Calu3 (cell line): ENCODE measurements at regions not wholly inside any gene's neighbourhood (a gene's known extent, or its start where the extent isn't known, plus 50 kb on each side); places are given as distances from the start of the nearest gene placed in this dataset.
"Not testable (repeated sequence)": the region's sequence is repeated elsewhere in the genome, so short reads cannot be mapped to it uniquely, and the experiment has no call there.

Experiments
- BruUV-seq: library from RNA; stranded (reverse); fragments of 400-500 nt; replicated peaks from 2 replicates; lab custom pipeline; 2021; lab: Mats Ljungman, UMichigan
- CTCF ChIA-PET: fragments of 300-600 bp; sonication (Branson Sonifier 250); formaldehyde crosslinking; loops from one replicate; lab custom pipeline; 2022; ENCODE audit warnings: antibody characterized with exemption; lab: Charles Lee
- DNase-seq: peaks from one replicate; pipeline ENCODE4 v3.0.0; 2022
- H3K27ac Mint-ChIP-seq: one replicate; pipeline ENCODE4 v1.8.0; 2022; ENCODE audit warnings: mixed read lengths; ENCODE audit not compliant: unreplicated experiment
- H3K27me3 Mint-ChIP-seq: one replicate; pipeline ENCODE4 v1.8.0; 2022; ENCODE audit warnings: mixed read lengths; ENCODE audit not compliant: unreplicated experiment
- H3K36me3 Mint-ChIP-seq: one replicate; pipeline ENCODE4 v1.8.0; 2022; ENCODE audit warnings: mild to moderate bottlenecking, moderate library complexity, mixed read lengths; ENCODE audit not compliant: insufficient read depth, unreplicated experiment
- H3K4me1 Mint-ChIP-seq: one replicate; pipeline ENCODE4 v1.8.0; 2022; ENCODE audit warnings: mild to moderate bottlenecking, low read depth, mixed read lengths; ENCODE audit not compliant: unreplicated experiment
- H3K4me3 Mint-ChIP-seq: one replicate; pipeline ENCODE4 v1.8.0; 2022; ENCODE audit warnings: mild to moderate bottlenecking, low read depth, moderate library complexity, mixed read lengths; ENCODE audit not compliant: unreplicated experiment
- H3K9me3 Mint-ChIP-seq: one replicate; pipeline ENCODE4 v1.8.0; 2022; ENCODE audit warnings: low read depth, mixed read lengths; ENCODE audit not compliant: unreplicated experiment
- intact Hi-C: fragments of 100-400 bp; cut with micrococcal nuclease; formaldehyde crosslinking; loops from one replicate; pipeline ENCODE4 v1.10.0; 2022; ENCODE audit not compliant: unreplicated experiment
- TF ChIP-seq, protein P1 (sequence below): fragments of 200-600 bp; IDR thresholded peaks from one replicate; pipeline ENCODE4 v1.8.0; 2022; ENCODE audit warnings: antibody characterized with exemption; ENCODE audit not compliant: unreplicated experiment

DNA sequence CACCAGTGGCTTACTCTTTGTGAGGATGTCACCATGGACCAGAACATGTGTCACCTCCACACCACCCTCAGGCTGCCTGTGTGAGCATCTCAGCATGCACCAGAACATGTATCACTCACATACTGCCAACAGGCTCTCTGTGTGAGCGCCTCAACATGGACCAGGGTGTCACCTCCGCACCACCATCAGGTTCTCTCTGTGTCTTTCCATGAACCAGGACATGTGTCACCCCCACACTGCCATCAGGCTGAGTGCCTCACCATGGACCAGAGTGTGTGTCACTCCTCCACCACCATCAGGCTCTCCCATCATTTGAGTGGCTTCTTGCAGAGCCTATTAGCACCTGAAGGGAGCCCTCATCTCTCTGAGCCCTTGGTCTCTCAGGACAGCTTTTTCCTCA lies 125.2 kb downstream of the ZNF648 start:
- intact Hi-C loops: loop anchor here (2.0 to 10.0 kb wide), 2 partner anchors 119 to 745 kb away; no protein-coding TSS in a partner anchor

DNA sequence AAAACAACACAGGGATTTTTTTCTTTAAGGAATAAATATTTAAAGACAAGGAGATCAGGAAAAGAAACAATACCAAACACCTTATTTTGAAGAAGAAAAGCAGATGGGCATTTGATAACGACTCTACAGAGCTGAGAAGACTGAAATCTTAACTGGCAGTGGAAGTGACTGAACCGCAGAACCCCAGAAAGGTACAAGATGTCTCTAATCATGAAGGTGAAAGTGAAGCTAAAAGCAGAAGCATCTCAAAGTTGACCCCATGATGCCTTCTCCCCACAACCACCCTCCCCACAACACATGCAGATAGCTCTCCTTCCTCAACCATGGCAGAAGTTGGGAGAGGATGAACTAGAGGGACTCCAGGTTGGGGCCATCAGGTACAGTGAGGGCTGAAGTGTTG lies 129.6 kb downstream of the ZNF648 start:
- H3K9me3 Mint-ChIP-seq: no peaks in the 10 kb centered on the region
- H3K27me3 Mint-ChIP-seq: no peaks in the 10 kb centered on the region
- H3K27ac Mint-ChIP-seq: no peak overlapping the region
- intact Hi-C loops: loop anchor here (10.0 kb wide), 1 partner anchor 123 kb away; no protein-coding TSS in a partner anchor
- no peak overlapping the region for H3K4me3 Mint-ChIP-seq
- CTCF ChIA-PET: no interaction called here
- no peaks in the 10 kb centered on the region for H3K36me3 Mint-ChIP-seq
- BruUV-seq: no TSS peak
- H3K4me1 Mint-ChIP-seq: no peaks in the 10 kb centered on the region
- TF ChIP-seq, protein P1, sequence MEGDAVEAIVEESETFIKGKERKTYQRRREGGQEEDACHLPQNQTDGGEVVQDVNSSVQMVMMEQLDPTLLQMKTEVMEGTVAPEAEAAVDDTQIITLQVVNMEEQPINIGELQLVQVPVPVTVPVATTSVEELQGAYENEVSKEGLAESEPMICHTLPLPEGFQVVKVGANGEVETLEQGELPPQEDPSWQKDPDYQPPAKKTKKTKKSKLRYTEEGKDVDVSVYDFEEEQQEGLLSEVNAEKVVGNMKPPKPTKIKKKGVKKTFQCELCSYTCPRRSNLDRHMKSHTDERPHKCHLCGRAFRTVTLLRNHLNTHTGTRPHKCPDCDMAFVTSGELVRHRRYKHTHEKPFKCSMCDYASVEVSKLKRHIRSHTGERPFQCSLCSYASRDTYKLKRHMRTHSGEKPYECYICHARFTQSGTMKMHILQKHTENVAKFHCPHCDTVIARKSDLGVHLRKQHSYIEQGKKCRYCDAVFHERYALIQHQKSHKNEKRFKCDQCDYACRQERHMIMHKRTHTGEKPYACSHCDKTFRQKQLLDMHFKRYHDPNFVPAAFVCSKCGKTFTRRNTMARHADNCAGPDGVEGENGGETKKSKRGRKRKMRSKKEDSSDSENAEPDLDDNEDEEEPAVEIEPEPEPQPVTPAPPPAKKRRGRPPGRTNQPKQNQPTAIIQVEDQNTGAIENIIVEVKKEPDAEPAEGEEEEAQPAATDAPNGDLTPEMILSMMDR: no peak
- no peak for DNase-seq

More for the DNA sequence above, 125.2 kb downstream of the ZNF648 start:
- Mint-ChIP-seq H3K27ac (no peak overlapping the region), H3K4me3 (no peak overlapping the region), H3K27me3 (no peaks in the 10 kb centered on the region), H3K9me3 (no peaks in the 10 kb centered on the region), H3K36me3 (no peaks in the 10 kb centered on the region), H3K4me1 (no peaks in the 10 kb centered on the region)
- CTCF ChIA-PET: interaction anchor here (0.8 to 1.7 kb wide), 8 partner anchors 9 to 746 kb away, joined by 3 to 24 read pairs (median 6); no protein-coding TSS in a partner anchor
- no TSS peak for BruUV-seq
- TF ChIP-seq, protein P1: no peak
- no peak for DNase-seq

DNA sequence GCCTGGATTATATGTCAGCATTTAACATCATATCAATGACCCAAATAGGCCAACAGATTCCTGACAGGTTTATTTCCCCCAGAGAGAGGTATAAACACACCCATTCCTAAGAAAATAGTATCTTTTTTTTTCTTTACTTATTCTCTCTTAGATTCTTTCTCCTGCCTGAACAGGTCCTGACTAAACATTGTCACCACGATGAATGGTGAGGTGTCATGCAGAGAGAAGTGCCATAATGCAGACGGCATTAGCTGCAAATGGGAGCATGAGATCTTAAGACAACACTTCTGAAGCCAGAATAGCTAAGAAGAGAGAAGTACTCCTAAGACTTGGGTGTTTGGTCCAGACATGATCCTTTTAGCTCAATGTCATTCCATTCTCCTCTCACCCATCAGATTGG lies 131.3 kb downstream of the ZNF648 start:
- Mint-ChIP-seq H3K36me3 (no peaks in the 10 kb centered on the region), H3K27me3 (peaks cover 9% of the 10 kb centered on the region), H3K4me1 (no peaks in the 10 kb centered on the region), H3K4me3 (no peak overlapping the region), H3K9me3 (peaks cover 6% of the 10 kb centered on the region), H3K27ac (no peak overlapping the region)
- BruUV-seq: no TSS peak
- CTCF ChIA-PET: no interaction called here
- DNase-seq: no peak
- intact Hi-C loops: loop anchor here (10.0 kb wide), 1 partner anchor 125 kb away; no protein-coding TSS in a partner anchor
- TF ChIP-seq, protein P1: no peak

DNA sequence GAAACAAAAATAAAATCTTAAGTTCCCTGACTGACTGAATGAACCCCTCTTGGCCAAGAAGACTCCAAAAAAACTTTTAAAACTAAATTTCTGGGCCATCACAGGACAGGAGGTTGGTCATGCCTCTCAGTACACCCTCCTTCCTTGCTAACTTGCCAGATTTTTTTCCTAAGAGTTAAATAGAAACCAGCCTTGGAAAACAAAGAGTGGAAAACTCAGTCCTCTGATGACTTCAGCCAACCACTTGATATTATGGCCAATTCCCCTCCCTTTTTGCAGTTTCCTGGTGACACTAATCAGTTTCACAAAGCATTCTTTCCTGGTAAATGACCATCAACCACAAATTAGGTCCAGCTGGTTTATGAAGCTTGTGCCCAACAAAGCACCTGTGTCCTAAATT lies 134.8 kb downstream of the ZNF648 start:
- TF ChIP-seq, protein P1: no peak
- DNase-seq: no peak
- Mint-ChIP-seq H3K27ac (no peak overlapping the region), H3K9me3 (peaks cover 11% of the 10 kb centered on the region), H3K36me3 (no peaks in the 10 kb centered on the region), H3K27me3 (peaks cover 14% of the 10 kb centered on the region), H3K4me1 (no peaks in the 10 kb centered on the region), H3K4me3 (no peak overlapping the region)
- CTCF ChIA-PET: interaction anchor here (1.9 kb wide), 1 partner anchor 10 kb away, joined by 7 read pairs; no protein-coding TSS in a partner anchor
- no TSS peak for BruUV-seq
- intact Hi-C loops: no loop called here

DNA sequence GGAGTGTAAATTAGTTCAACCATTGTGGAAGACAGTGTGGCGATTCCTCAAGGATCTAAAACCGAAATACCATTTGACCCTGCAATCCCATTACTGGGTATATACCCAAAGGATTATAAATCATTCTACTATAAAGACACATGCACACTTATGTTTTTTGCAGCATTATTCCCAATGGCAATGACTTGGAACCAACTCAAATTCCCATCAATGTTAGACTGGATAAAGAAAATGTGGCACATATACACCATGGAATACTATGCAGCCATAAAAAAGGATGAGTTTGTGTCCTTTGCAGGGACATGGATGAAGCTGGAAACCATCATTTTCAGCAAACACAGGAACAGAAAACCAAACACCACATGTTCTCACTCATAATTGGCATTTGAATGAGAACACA lies 137.5 kb downstream of the ZNF648 start:
- Mint-ChIP-seq H3K27me3 (peaks cover 14% of the 10 kb centered on the region), H3K9me3 (peaks cover 16% of the 10 kb centered on the region)
- H3K27ac Mint-ChIP-seq, H3K4me1 Mint-ChIP-seq, intact Hi-C loops, CTCF ChIA-PET, BruUV-seq, H3K4me3 Mint-ChIP-seq, H3K36me3 Mint-ChIP-seq, DNase-seq: not testable (repeated sequence)
